ENCODE measurements at regions not wholly inside any gene's neighbourhood (a gene's known extent, or its start where the extent isn't known, plus 50 kb on each side); places are given as distances from the start of the nearest gene placed in this dataset.

DNA sequence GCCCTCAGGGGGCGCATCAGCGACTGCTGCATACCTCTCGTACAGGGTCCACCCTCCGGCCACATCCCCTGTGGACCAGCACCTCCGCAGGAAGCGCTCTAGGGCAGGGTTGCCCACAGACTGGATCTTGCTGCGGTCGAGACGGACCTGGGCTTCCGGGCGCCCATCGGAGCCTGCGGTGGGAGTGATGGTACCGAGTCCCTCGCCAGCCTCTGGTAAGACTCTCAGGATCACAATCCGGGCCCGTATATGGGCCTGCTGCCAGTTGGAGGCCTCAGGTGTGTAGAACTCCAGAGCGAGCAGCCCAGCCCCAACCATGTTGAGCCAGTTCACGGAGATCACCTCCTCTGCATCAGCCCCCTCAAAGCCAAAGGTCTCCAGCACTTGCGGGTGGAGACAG lies 323.0 kb downstream of the ANXA1 start:
- H3K4me1 ChIP-seq (ENCODE audit: insufficient read depth), result no peaks in the 10 kb centered on the region
- H3K27me3 ChIP-seq (ENCODE audit: insufficient read depth), result no peaks in the 10 kb centered on the region
- H3K27ac ChIP-seq (ENCODE audit: low read depth), result no peak overlapping the region
- no peak for DNase-seq (ENCODE audit: low spot score)
- TF ChIP-seq, protein P1, sequence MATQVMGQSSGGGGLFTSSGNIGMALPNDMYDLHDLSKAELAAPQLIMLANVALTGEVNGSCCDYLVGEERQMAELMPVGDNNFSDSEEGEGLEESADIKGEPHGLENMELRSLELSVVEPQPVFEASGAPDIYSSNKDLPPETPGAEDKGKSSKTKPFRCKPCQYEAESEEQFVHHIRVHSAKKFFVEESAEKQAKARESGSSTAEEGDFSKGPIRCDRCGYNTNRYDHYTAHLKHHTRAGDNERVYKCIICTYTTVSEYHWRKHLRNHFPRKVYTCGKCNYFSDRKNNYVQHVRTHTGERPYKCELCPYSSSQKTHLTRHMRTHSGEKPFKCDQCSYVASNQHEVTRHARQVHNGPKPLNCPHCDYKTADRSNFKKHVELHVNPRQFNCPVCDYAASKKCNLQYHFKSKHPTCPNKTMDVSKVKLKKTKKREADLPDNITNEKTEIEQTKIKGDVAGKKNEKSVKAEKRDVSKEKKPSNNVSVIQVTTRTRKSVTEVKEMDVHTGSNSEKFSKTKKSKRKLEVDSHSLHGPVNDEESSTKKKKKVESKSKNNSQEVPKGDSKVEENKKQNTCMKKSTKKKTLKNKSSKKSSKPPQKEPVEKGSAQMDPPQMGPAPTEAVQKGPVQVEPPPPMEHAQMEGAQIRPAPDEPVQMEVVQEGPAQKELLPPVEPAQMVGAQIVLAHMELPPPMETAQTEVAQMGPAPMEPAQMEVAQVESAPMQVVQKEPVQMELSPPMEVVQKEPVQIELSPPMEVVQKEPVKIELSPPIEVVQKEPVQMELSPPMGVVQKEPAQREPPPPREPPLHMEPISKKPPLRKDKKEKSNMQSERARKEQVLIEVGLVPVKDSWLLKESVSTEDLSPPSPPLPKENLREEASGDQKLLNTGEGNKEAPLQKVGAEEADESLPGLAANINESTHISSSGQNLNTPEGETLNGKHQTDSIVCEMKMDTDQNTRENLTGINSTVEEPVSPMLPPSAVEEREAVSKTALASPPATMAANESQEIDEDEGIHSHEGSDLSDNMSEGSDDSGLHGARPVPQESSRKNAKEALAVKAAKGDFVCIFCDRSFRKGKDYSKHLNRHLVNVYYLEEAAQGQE (IDR thresholded peaks at IDR 0.05; ENCODE audit: unreplicated experiment), result no peak
- no peak for TF ChIP-seq EZH2 (IDR thresholded peaks at IDR 0.05; ENCODE audit: low read depth, unreplicated experiment)
- TF ChIP-seq, protein P2, sequence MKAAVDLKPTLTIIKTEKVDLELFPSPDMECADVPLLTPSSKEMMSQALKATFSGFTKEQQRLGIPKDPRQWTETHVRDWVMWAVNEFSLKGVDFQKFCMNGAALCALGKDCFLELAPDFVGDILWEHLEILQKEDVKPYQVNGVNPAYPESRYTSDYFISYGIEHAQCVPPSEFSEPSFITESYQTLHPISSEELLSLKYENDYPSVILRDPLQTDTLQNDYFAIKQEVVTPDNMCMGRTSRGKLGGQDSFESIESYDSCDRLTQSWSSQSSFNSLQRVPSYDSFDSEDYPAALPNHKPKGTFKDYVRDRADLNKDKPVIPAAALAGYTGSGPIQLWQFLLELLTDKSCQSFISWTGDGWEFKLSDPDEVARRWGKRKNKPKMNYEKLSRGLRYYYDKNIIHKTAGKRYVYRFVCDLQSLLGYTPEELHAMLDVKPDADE (IDR thresholded peaks at IDR 0.05), result no peak
- TF ChIP-seq ZNF114 (CRISPR knock-in tag; IDR thresholded peaks at IDR 0.05), result no peak
- TF ChIP-seq EZH2phosphoT487 (IDR thresholded peaks at IDR 0.05; ENCODE audit: unreplicated experiment), result no peak
- TF ChIP-seq ZNF331 (CRISPR knock-in tag; IDR thresholded peaks at IDR 0.05; ENCODE audit: low read depth), result no peak
- TF ChIP-seq JUNB (IDR thresholded peaks at IDR 0.05; ENCODE audit: unreplicated experiment), result no peak
- TF ChIP-seq CREB1 (CRISPR knock-in tag; IDR thresholded peaks at IDR 0.05; ENCODE audit: low read depth), result no peak
- TF ChIP-seq, protein P3, sequence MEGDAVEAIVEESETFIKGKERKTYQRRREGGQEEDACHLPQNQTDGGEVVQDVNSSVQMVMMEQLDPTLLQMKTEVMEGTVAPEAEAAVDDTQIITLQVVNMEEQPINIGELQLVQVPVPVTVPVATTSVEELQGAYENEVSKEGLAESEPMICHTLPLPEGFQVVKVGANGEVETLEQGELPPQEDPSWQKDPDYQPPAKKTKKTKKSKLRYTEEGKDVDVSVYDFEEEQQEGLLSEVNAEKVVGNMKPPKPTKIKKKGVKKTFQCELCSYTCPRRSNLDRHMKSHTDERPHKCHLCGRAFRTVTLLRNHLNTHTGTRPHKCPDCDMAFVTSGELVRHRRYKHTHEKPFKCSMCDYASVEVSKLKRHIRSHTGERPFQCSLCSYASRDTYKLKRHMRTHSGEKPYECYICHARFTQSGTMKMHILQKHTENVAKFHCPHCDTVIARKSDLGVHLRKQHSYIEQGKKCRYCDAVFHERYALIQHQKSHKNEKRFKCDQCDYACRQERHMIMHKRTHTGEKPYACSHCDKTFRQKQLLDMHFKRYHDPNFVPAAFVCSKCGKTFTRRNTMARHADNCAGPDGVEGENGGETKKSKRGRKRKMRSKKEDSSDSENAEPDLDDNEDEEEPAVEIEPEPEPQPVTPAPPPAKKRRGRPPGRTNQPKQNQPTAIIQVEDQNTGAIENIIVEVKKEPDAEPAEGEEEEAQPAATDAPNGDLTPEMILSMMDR (conservative IDR thresholded peaks at IDR 0.05; ENCODE audit: low read depth in 2 of 2), result no peak
- TF ChIP-seq, protein P4, sequence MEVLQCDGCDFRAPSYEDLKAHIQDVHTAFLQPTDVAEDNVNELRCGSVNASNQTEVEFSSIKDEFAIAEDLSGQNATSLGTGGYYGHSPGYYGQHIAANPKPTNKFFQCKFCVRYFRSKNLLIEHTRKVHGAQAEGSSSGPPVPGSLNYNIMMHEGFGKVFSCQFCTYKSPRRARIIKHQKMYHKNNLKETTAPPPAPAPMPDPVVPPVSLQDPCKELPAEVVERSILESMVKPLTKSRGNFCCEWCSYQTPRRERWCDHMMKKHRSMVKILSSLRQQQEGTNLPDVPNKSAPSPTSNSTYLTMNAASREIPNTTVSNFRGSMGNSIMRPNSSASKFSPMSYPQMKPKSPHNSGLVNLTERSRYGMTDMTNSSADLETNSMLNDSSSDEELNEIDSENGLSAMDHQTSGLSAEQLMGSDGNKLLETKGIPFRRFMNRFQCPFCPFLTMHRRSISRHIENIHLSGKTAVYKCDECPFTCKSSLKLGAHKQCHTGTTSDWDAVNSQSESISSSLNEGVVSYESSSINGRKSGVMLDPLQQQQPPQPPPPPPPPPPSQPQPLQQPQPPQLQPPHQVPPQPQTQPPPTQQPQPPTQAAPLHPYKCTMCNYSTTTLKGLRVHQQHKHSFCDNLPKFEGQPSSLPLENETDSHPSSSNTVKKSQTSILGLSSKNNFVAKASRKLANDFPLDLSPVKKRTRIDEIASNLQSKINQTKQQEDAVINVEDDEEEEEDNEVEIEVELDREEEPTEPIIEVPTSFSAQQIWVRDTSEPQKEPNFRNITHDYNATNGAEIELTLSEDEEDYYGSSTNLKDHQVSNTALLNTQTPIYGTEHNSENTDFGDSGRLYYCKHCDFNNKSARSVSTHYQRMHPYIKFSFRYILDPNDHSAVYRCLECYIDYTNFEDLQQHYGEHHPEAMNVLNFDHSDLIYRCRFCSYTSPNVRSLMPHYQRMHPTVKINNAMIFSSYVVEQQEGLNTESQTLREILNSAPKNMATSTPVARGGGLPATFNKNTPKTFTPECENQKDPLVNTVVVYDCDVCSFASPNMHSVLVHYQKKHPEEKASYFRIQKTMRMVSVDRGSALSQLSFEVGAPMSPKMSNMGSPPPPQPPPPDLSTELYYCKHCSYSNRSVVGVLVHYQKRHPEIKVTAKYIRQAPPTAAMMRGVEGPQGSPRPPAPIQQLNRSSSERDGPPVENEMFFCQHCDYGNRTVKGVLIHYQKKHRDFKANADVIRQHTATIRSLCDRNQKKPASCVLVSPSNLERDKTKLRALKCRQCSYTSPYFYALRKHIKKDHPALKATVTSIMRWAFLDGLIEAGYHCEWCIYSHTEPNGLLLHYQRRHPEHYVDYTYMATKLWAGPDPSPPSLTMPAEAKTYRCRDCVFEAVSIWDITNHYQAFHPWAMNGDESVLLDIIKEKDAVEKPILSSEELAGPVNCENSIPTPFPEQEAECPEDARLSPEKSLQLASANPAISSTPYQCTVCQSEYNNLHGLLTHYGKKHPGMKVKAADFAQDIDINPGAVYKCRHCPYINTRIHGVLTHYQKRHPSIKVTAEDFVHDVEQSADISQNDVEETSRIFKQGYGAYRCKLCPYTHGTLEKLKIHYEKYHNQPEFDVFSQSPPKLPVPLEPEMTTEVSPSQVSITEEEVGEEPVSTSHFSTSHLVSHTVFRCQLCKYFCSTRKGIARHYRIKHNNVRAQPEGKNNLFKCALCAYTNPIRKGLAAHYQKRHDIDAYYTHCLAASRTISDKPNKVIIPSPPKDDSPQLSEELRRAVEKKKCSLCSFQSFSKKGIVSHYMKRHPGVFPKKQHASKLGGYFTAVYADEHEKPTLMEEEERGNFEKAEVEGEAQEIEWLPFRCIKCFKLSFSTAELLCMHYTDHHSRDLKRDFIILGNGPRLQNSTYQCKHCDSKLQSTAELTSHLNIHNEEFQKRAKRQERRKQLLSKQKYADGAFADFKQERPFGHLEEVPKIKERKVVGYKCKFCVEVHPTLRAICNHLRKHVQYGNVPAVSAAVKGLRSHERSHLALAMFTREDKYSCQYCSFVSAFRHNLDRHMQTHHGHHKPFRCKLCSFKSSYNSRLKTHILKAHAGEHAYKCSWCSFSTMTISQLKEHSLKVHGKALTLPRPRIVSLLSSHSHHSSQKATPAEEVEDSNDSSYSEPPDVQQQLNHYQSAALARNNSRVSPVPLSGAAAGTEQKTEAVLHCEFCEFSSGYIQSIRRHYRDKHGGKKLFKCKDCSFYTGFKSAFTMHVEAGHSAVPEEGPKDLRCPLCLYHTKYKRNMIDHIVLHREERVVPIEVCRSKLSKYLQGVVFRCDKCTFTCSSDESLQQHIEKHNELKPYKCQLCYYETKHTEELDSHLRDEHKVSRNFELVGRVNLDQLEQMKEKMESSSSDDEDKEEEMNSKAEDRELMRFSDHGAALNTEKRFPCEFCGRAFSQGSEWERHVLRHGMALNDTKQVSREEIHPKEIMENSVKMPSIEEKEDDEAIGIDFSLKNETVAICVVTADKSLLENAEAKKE (CRISPR knock-in tag; IDR thresholded peaks at IDR 0.05), result no peak
- TF ChIP-seq STAT1 (IDR thresholded peaks at IDR 0.05; ENCODE audit: unreplicated experiment), result no peak
- TF ChIP-seq POLR2AphosphoS5 (IDR thresholded peaks at IDR 0.05; ENCODE audit: low read depth), result no peak
- TF ChIP-seq NANOG (IDR thresholded peaks at IDR 0.05; ENCODE audit: borderline replicate concordance), result no peak
- H3K4me3 Mint-ChIP-seq, result no peak overlapping the region
- no peaks in the 10 kb centered on the region for H4K20me1 ChIP-seq (replicated peaks; ENCODE audit: insufficient read depth)
- no peaks in the 10 kb centered on the region for H3K4me1 Mint-ChIP-seq
- no peaks in the 10 kb centered on the region for H3F3A ChIP-seq (replicated peaks; ENCODE audit: low read depth)
- H3K4me2 ChIP-seq, result no peak overlapping the region
- no peak for ATAC-seq
- no peaks in the 10 kb centered on the region for H3K36me3 ChIP-seq (ENCODE audit: insufficient read depth)
- H3K9me2 ChIP-seq (ENCODE audit: insufficient read depth), result peaks cover 5% of the 10 kb centered on the region; the same call in 1 of the 2 replicates
- H3K27ac Mint-ChIP-seq, result no peak overlapping the region
- no peaks in the 10 kb centered on the region for H3K36me3 Mint-ChIP-seq (ENCODE audit: low read depth)
- no peak overlapping the region for H2AFZ ChIP-seq
- H3K79me2 ChIP-seq (replicated peaks; ENCODE audit: insufficient read depth), result no peaks in the 10 kb centered on the region
- peaks cover 3% of the 10 kb centered on the region; the same call in 1 of the 3 replicates for H3K9me3 Mint-ChIP-seq
- H3K27me3 Mint-ChIP-seq (ENCODE audit: insufficient read depth, low read depth, poor library complexity), result peaks cover 2% of the 10 kb centered on the region
- no peak overlapping the region for H3K4me3 ChIP-seq
